ENCODE measurements at regions not wholly inside any gene's neighbourhood (a gene's known extent, or its start where the extent isn't known, plus 50 kb on each side); places are given as distances from the start of the nearest gene placed in this dataset.

DNA sequence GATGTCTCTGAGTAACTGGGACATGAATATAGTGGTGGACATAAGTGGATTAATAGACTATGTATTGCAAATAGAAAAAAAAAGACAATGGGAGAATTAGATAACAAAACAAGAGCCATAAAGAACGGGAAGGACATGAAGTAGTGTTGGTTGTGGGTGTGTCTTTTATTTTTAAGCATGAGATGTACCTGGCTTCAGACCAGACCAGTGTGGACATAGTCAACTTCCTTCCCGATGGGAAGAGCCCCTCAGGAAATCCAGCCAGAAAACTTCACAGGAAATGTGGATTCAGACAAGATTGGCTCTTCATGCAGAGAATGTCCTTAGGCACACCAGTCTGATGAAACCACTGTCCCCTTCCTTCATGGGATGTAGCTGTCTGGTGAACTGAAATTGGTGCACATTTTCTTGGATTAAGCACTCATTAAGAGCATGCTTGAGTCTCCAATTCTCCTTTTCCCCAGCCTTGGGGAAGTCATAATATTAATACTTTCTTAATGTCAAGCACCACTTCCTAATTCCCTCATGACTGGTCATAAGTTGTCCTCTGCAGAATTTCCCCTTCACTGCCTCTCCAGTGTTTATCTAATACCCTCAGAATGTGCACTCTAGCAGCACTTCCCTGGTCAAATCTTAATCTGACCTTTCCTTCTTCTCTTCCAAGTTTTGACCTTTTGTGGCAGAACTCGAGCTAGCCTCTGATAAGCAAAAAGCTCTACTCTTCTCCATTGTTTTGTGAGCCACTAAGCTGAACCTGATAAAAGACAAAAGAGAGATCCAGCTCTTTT, 350.6 kb upstream of the MAF start:
- intact Hi-C loops (cut with DNase I), result no loop called here

DNA sequence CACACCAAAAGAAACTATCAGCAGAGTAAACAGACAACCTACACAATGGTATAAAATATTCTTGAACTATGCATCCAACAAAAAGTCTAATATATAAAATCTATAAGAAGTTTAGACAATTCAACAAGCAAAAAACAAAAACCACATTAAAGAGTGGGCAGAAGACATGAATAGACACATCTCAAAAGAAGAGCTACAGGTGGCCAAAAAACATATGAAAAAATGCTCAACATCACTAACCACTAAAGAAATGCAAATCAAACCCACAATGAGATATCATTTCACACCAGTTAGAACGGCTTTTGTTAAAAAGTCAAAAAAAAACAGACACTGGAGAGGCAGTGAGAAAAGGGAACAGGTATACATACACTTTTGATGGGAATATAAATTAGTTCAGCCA, 348.9 kb upstream of the MAF start:
- H3K27ac ChIP-seq (replicated peaks in 1 of 4), result no peak overlapping the region
- intact Hi-C loops (cut with DNase I), result no loop called here
- H3K4me1 ChIP-seq, result no peaks in the 10 kb centered on the region
- H3K9me3 ChIP-seq, result no peaks in the 10 kb centered on the region
- H3K27me3 ChIP-seq, result no peaks in the 10 kb centered on the region
- no peak overlapping the region for H3K4me3 ChIP-seq
- TF ChIP-seq POLR2AphosphoS5 (IDR thresholded peaks at IDR 0.05), result no peak
- no peaks in the 10 kb centered on the region for H3K36me3 ChIP-seq
- no peak for DNase-seq (ENCODE audit: extremely low spot score)
- WGBS, result 91% methylated on average over 1 of the region's 1 CpG

More for the DNA sequence above, 350.6 kb upstream of the MAF start:
- 63% methylated on average over 3 of the region's 3 CpGs for WGBS
- Histone ChIP-seq H3K27ac (replicated peaks in 1 of 4) (no peak overlapping the region), H3K4me3 (no peak overlapping the region), H3K27me3 (no peaks in the 10 kb centered on the region), H3K4me1 (no peaks in the 10 kb centered on the region), H3K36me3 (no peaks in the 10 kb centered on the region), H3K9me3 (no peaks in the 10 kb centered on the region)
- TF ChIP-seq POLR2AphosphoS5 (IDR thresholded peaks at IDR 0.05) (no peak), POLR2A (IDR thresholded peaks at IDR 0.05; ENCODE audit: low read depth) (no peak), EP300 (IDR thresholded peaks at IDR 0.05) (no peak)
- TF ChIP-seq, protein P1, sequence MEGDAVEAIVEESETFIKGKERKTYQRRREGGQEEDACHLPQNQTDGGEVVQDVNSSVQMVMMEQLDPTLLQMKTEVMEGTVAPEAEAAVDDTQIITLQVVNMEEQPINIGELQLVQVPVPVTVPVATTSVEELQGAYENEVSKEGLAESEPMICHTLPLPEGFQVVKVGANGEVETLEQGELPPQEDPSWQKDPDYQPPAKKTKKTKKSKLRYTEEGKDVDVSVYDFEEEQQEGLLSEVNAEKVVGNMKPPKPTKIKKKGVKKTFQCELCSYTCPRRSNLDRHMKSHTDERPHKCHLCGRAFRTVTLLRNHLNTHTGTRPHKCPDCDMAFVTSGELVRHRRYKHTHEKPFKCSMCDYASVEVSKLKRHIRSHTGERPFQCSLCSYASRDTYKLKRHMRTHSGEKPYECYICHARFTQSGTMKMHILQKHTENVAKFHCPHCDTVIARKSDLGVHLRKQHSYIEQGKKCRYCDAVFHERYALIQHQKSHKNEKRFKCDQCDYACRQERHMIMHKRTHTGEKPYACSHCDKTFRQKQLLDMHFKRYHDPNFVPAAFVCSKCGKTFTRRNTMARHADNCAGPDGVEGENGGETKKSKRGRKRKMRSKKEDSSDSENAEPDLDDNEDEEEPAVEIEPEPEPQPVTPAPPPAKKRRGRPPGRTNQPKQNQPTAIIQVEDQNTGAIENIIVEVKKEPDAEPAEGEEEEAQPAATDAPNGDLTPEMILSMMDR (IDR thresholded peaks at IDR 0.05), result no peak
- DNase-seq (ENCODE audit: extremely low spot score), result no peak

- Histone ChIP-seq H3K9me3 (no peaks in the 10 kb centered on the region), H3K27me3 (no peaks in the 10 kb centered on the region), H3K27ac (replicated peaks in 1 of 4) (no peak overlapping the region), H3K4me1 (no peaks in the 10 kb centered on the region), H3K4me3 (no peak overlapping the region), H3K36me3 (no peaks in the 10 kb centered on the region)
- no peak for DNase-seq (ENCODE audit: extremely low spot score)
- intact Hi-C loops (cut with DNase I), result no loop called here
- 88% methylated on average over 3 of the region's 3 CpGs for WGBS
- TF ChIP-seq POLR2A (IDR thresholded peaks at IDR 0.05; ENCODE audit: low read depth), result no peak
- no peak for TF ChIP-seq POLR2AphosphoS5 (IDR thresholded peaks at IDR 0.05)
- no peak for TF ChIP-seq EP300 (IDR thresholded peaks at IDR 0.05)
- TF ChIP-seq, protein P1 (IDR thresholded peaks at IDR 0.05), result no peak
Measured at GRCh38 chr16:79947771-79948170, 347.2 kb upstream of the MAF start.

GRCh38 chr16:79946252-79946651, 345.7 kb upstream of the MAF start:
- no peak for DNase-seq (ENCODE audit: extremely low spot score)

GRCh38 chr16:79943736-79944135, 343.2 kb upstream of the MAF start:
- H3K27ac ChIP-seq (replicated peaks in 1 of 4), result no peak overlapping the region
- WGBS, result 59% methylated on average over 3 of the region's 3 CpGs
- intact Hi-C loops (cut with DNase I), result no loop called here

More at GRCh38 chr16:79946252-79946651, 345.7 kb upstream of the MAF start:
- intact Hi-C loops (cut with DNase I), result no loop called here
- Histone ChIP-seq H3K27ac (replicated peaks in 1 of 4) (no peak overlapping the region), H3K4me3 (no peak overlapping the region), H3K36me3 (no peaks in the 10 kb centered on the region), H3K9me3 (no peaks in the 10 kb centered on the region), H3K27me3 (no peaks in the 10 kb centered on the region), H3K4me1 (no peaks in the 10 kb centered on the region)
- 92% methylated on average over 2 of the region's 2 CpGs for WGBS
- TF ChIP-seq POLR2A (IDR thresholded peaks at IDR 0.05; ENCODE audit: low read depth), result no peak
- no peak for TF ChIP-seq EP300 (IDR thresholded peaks at IDR 0.05)
- TF ChIP-seq, protein P1 (IDR thresholded peaks at IDR 0.05), result no peak
- no peak for TF ChIP-seq POLR2AphosphoS5 (IDR thresholded peaks at IDR 0.05)

More at GRCh38 chr16:79943736-79944135, 343.2 kb upstream of the MAF start:
- H3K27me3 ChIP-seq, result no peaks in the 10 kb centered on the region
- DNase-seq (ENCODE audit: extremely low spot score), result no peak
- H3K9me3 ChIP-seq, result no peaks in the 10 kb centered on the region
- no peaks in the 10 kb centered on the region for H3K36me3 ChIP-seq
- TF ChIP-seq, protein P1 (IDR thresholded peaks at IDR 0.05), result no peak
- TF ChIP-seq POLR2A (IDR thresholded peaks at IDR 0.05; ENCODE audit: low read depth) (no peak), EP300 (IDR thresholded peaks at IDR 0.05) (no peak), POLR2AphosphoS5 (IDR thresholded peaks at IDR 0.05) (no peak)
- peaks cover 0 to 4% (median 0%) of the 10 kb centered on the region in 4 donors for H3K4me1 ChIP-seq
- H3K4me3 ChIP-seq, result no peak overlapping the region

Measured in esophagus muscularis mucosa (tissue), 4 donors.